Stimulated activated CD8-positive, alpha-beta memory T cell treated with anti-CD3 and anti-CD28 coated beads, Interleukin-15, amount 100 ng/mL, for 48 hours (primary cell): ENCODE measurements at regions not wholly inside any gene's neighbourhood (a gene's known extent, or its start where the extent isn't known, plus 50 kb on each side); places are given as distances from the start of the nearest gene placed in this dataset.
"Not testable (repeated sequence)": the region's sequence is repeated elsewhere in the genome, so short reads cannot be mapped to it uniquely, and the experiment has no call there.

Experiments
- DNase-seq, 2 donors: peaks; one replicate each; pipeline ENCODE4 v3.0.0-alpha.2; 2020; ENCODE audit warnings: low read depth in 2 of 2

GRCh38 chr5:136622747-136623146, 257.4 kb upstream of the TRPC7 start:
- DNase-seq = no peak

- no peak for DNase-seq
Measured at GRCh38 chr5:136621743-136622142, 256.4 kb upstream of the TRPC7 start.

- DNase-seq = no peak
Measured at GRCh38 chr5:136620621-136621020, 255.3 kb upstream of the TRPC7 start.

- DNase-seq = no peak
Measured at GRCh38 chr5:136620016-136620419, 254.7 kb upstream of the TRPC7 start.

GRCh38 chr5:136619556-136619955, 254.2 kb upstream of the TRPC7 start:
- DNase-seq = no peak

GRCh38 chr5:136615251-136616119, 250.1 kb upstream of the TRPC7 start:
- no peak for DNase-seq

- no peak for DNase-seq
Measured at GRCh38 chr5:136613230-136613629, 247.9 kb upstream of the TRPC7 start.

GRCh38 chr5:136605638-136606037, 240.3 kb upstream of the TRPC7 start:
- no peak for DNase-seq

GRCh38 chr5:136600306-136600705, 235.0 kb upstream of the TRPC7 start:
- DNase-seq = no peak

- no peak for DNase-seq
Measured at GRCh38 chr5:136598802-136599404, 233.6 kb upstream of the TRPC7 start.

- DNase-seq = no peak
Measured at GRCh38 chr5:136594416-136594815, 229.1 kb upstream of the TRPC7 start.

- no peak for DNase-seq
Measured at GRCh38 chr5:136590581-136590980, 225.2 kb upstream of the TRPC7 start.

- DNase-seq = no peak
Measured at GRCh38 chr5:136586196-136586595, 220.9 kb upstream of the TRPC7 start.

- no peak for DNase-seq
Measured at GRCh38 chr5:136584474-136584873, 219.1 kb upstream of the TRPC7 start.

- no peak for DNase-seq
Measured at GRCh38 chr5:136579238-136579637, 213.9 kb upstream of the TRPC7 start.

GRCh38 chr5:136569875-136570274, 204.5 kb upstream of the TRPC7 start:
- DNase-seq = not testable (repeated sequence)

- DNase-seq = not testable (repeated sequence)
Measured at GRCh38 chr5:136565457-136565856, 200.1 kb upstream of the TRPC7 start.

GRCh38 chr5:136565050-136565449, 199.7 kb upstream of the TRPC7 start:
- DNase-seq = not testable (repeated sequence)

- not testable (repeated sequence) for DNase-seq
Measured at GRCh38 chr5:136564431-136564830, 199.1 kb upstream of the TRPC7 start.

- DNase-seq = no peak
Measured at GRCh38 chr5:136563489-136563888, 198.1 kb upstream of the TRPC7 start.

- no peak for DNase-seq
Measured at GRCh38 chr5:136560126-136560525, 194.8 kb upstream of the TRPC7 start.

GRCh38 chr5:136559651-136560050, 194.3 kb upstream of the TRPC7 start:
- no peak for DNase-seq

- DNase-seq = not testable (repeated sequence)
Measured at GRCh38 chr5:136547096-136547495, 181.8 kb upstream of the TRPC7 start.
